Liver (tissue), 7 donors: ENCODE measurements at regions not wholly inside any gene's neighbourhood (a gene's known extent, or its start where the extent isn't known, plus 50 kb on each side); places are given as distances from the start of the nearest gene placed in this dataset.

Experiments used
- DNase-seq: peaks from one replicate; pipeline ENCODE4 v3.0.0-alpha.2; 2017; ENCODE audit warnings: low spot score
- H3K27ac ChIP-seq, 2 donors: one replicate each; pipeline ENCODE4 v1.7.0; 2013; ENCODE audit warnings: inconsistent platforms in 2 of 2, low read length in 2 of 2, control low read depth in 1 of 2, low read depth in 1 of 2, mild to moderate bottlenecking in 1 of 2
- H3K27me3 ChIP-seq, 4 donors: one replicate each; pipeline versions ENCODE4 v1.6.1 to v1.7.0; 2013; ENCODE audit warnings: low read length in 3 of 4, inconsistent platforms in 1 of 4, mild to moderate bottlenecking in 1 of 4, moderate library complexity in 1 of 4; ENCODE audit not compliant: control insufficient read depth in 4 of 4, insufficient read depth in 4 of 4
- H3K36me3 ChIP-seq, 4 donors: one replicate each; pipeline versions ENCODE4 v1.6.1 to v1.7.0; 2013; ENCODE audit warnings: low read length in 3 of 4, mild to moderate bottlenecking in 3 of 4, low read depth in 1 of 4, moderate library complexity in 1 of 4; ENCODE audit not compliant: control insufficient read depth in 4 of 4, insufficient read depth in 3 of 4
- H3K4me1 ChIP-seq, 4 donors: one replicate each; pipeline versions ENCODE4 v1.6.1 to v1.7.0; 2013; ENCODE audit warnings: low read length in 3 of 4, mild to moderate bottlenecking in 3 of 4, moderate library complexity in 1 of 4; ENCODE audit not compliant: control insufficient read depth in 4 of 4, insufficient read depth in 4 of 4
- H3K4me3 ChIP-seq, 3 donors: one replicate each; pipeline versions ENCODE4 v1.6.1 to v1.7.0; 2013; ENCODE audit warnings: low read length in 3 of 3, control low read depth in 1 of 3, low read depth in 1 of 3, mild to moderate bottlenecking in 1 of 3
- H3K9ac ChIP-seq, 2 donors: one replicate each; pipeline ENCODE4 v1.7.0; 2013; ENCODE audit warnings: low read length in 2 of 2, mild to moderate bottlenecking in 2 of 2, moderate library complexity in 2 of 2, control low read depth in 1 of 2, low read depth in 1 of 2
- H3K9me3 ChIP-seq, 4 donors: one replicate each; pipeline versions ENCODE4 v1.6.1 to v1.7.0; 2013; ENCODE audit warnings: low read length in 3 of 4; ENCODE audit not compliant: control insufficient read depth in 4 of 4
- EGR1 ChIP-seq, 2 donors: IDR thresholded peaks; 2 replicates each; pipeline ENCODE4 v1.6.1; 2016 to 2018; ENCODE audit warnings: antibody characterized with exemption in 2 of 2, low read depth in 2 of 2
- FOXA1 ChIP-seq: IDR thresholded peaks from 2 replicates; pipeline ENCODE4 v1.6.1; 2016; ENCODE audit warnings: antibody characterized with exemption
- FOXA2 ChIP-seq: IDR thresholded peaks from 2 replicates; pipeline ENCODE4 v1.6.1; 2016; ENCODE audit warnings: antibody characterized with exemption
- GABPA ChIP-seq, 2 donors: IDR thresholded peaks in 1 of 2; conservative IDR thresholded peaks in 1 of 2; 2 replicates each; pipeline ENCODE4 v1.6.1; 2016; ENCODE audit warnings: antibody characterized with exemption in 2 of 2, mild to moderate bottlenecking in 1 of 2, moderate library complexity in 1 of 2
- HNF4A ChIP-seq, 2 donors: conservative IDR thresholded peaks; 2 replicates each; pipeline ENCODE4 v1.6.1; 2016; ENCODE audit warnings: antibody characterized with exemption in 2 of 2, mild to moderate bottlenecking in 2 of 2
- NR2F2 ChIP-seq: IDR thresholded peaks from 2 replicates; pipeline ENCODE4 v1.6.1; 2016; ENCODE audit warnings: antibody characterized with exemption
- RAD21 ChIP-seq, 2 donors: IDR thresholded peaks; 2 replicates each; pipeline ENCODE4 v1.6.1; 2016; ENCODE audit warnings: antibody characterized with exemption in 2 of 2, mild to moderate bottlenecking in 2 of 2
- TAF1 ChIP-seq: conservative IDR thresholded peaks from 2 replicates; pipeline ENCODE4 v1.6.1; 2016; ENCODE audit warnings: antibody characterized with exemption, mild to moderate bottlenecking
- YY1 ChIP-seq: IDR thresholded peaks from 2 replicates; pipeline ENCODE4 v1.6.1; 2016; ENCODE audit warnings: antibody characterized with exemption, mild to moderate bottlenecking
- TF ChIP-seq, protein P1 (sequence below): IDR thresholded peaks from 2 replicates; pipeline ENCODE4 v1.6.1; 2016; ENCODE audit warnings: antibody characterized with exemption
- TF ChIP-seq, protein P2 (sequence below): IDR thresholded peaks from 2 replicates; pipeline ENCODE4 v1.6.1; 2016; ENCODE audit warnings: antibody characterized with exemption
- TF ChIP-seq, protein P3 (sequence below): IDR thresholded peaks from 2 replicates; pipeline ENCODE4 v1.6.1; 2016; ENCODE audit warnings: antibody characterized with exemption, mild to moderate bottlenecking
- TF ChIP-seq, protein P4 (sequence below): fragments of 150-350 bp; IDR thresholded peaks from 2 replicates; pipeline ENCODE4 v1.5.1; 2017; ENCODE audit warnings: improper control_type of control experiment, low read depth, low read length; ENCODE audit not compliant: missing input control
- donor health status: healthy.
- donor health status: healthy.
- donor health status: healthy.
- donor health status: healthy.

DNA sequence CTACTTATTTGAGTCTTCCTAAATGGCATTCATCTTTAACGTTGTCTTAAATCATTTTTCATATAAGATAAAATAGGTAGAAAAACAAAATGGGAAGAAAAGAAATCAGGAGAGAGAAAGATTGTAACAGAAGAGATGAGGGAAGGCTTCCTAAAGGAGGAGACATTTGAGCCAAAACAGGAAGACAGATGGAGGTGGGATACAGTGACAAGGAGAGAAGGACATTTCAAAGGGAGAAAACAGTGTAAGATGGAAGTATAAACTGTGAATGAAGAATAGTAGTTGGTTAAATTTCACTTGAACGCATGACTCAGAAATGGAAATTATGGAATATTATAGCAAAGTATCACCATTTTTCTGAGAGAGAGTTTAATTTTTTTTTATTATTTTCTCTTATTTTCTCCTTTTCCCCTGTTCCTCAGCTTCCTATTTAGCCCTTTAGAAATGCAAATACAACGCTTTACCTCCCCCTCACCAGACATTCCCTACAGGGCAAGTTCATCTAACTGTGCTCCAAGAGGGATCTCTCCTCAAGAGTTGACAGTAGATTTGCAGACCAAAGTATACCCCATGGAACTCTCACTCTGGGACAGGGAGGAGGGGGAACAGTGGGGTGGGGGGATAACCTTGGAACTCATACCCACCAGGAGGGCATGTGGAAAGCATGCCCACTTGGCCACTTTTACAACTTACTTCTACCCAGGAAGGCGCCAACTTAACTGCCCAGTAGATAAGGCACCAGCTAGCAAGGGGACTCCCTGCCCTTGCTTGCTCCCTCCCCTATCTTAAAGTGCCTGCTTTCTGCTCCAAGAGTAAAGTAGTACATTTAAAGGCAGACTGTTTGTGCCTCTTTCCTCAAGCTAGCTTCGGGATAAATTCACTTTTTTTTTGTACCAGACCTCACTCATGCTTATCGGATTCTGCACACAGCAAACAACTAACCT, 304.7 kb upstream of the POU5F2 start (continued):
- TF ChIP-seq YY1 (no peak), HNF4A (conservative IDR thresholded peaks at IDR 0.05) (no peak), FOXA1 (no peak), FOXA2 (no peak), TAF1 (no peak), EGR1 (IDR thresholded peaks at IDR 0.05; ENCODE audit: low read depth in 2 of 2) (no peak)
- TF ChIP-seq, protein P1, sequence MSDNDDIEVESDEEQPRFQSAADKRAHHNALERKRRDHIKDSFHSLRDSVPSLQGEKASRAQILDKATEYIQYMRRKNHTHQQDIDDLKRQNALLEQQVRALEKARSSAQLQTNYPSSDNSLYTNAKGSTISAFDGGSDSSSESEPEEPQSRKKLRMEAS = no peak

DNA sequence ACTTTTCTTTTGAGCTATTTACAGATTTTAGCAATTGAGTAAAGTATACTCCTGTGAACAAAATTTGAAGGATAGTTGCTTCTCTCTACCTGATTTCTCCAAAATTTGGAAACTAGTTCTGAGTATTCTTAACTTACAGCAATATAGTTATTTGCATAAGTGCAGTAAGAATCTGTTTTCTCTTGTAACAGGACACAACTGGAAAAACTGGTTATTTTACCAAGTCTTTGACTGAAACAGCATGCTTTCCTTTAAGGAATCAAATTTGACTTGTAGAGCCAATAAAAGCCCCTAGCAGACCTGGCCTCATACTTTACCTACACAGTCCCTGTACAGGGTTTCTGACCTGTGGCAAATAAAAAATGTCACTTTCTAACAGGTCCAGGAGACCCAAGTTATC, 301.9 kb upstream of the POU5F2 start:
- Histone ChIP-seq H3K27ac (no peak overlapping the region), H3K9me3 (no peaks in the 10 kb centered on the region), H3K4me1 (peaks cover 0 to 1% (median 0%) of the 10 kb centered on the region in 4 donors), H3K36me3 (peaks cover 0 to 2% (median under 1%) of the 10 kb centered on the region in 4 donors), H3K9ac (no peak overlapping the region), H3K27me3 (no peaks in the 10 kb centered on the region), H3K4me3 (no peak overlapping the region)
- DNase-seq = no peak
- TF ChIP-seq RAD21 (IDR thresholded peaks at IDR 0.05) = no peak
- TF ChIP-seq, protein P2, sequence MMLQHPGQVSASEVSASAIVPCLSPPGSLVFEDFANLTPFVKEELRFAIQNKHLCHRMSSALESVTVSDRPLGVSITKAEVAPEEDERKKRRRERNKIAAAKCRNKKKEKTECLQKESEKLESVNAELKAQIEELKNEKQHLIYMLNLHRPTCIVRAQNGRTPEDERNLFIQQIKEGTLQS = no peak
- TF ChIP-seq TAF1 = no peak
- TF ChIP-seq, protein P3, sequence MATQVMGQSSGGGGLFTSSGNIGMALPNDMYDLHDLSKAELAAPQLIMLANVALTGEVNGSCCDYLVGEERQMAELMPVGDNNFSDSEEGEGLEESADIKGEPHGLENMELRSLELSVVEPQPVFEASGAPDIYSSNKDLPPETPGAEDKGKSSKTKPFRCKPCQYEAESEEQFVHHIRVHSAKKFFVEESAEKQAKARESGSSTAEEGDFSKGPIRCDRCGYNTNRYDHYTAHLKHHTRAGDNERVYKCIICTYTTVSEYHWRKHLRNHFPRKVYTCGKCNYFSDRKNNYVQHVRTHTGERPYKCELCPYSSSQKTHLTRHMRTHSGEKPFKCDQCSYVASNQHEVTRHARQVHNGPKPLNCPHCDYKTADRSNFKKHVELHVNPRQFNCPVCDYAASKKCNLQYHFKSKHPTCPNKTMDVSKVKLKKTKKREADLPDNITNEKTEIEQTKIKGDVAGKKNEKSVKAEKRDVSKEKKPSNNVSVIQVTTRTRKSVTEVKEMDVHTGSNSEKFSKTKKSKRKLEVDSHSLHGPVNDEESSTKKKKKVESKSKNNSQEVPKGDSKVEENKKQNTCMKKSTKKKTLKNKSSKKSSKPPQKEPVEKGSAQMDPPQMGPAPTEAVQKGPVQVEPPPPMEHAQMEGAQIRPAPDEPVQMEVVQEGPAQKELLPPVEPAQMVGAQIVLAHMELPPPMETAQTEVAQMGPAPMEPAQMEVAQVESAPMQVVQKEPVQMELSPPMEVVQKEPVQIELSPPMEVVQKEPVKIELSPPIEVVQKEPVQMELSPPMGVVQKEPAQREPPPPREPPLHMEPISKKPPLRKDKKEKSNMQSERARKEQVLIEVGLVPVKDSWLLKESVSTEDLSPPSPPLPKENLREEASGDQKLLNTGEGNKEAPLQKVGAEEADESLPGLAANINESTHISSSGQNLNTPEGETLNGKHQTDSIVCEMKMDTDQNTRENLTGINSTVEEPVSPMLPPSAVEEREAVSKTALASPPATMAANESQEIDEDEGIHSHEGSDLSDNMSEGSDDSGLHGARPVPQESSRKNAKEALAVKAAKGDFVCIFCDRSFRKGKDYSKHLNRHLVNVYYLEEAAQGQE = no peak
- TF ChIP-seq, protein P4, sequence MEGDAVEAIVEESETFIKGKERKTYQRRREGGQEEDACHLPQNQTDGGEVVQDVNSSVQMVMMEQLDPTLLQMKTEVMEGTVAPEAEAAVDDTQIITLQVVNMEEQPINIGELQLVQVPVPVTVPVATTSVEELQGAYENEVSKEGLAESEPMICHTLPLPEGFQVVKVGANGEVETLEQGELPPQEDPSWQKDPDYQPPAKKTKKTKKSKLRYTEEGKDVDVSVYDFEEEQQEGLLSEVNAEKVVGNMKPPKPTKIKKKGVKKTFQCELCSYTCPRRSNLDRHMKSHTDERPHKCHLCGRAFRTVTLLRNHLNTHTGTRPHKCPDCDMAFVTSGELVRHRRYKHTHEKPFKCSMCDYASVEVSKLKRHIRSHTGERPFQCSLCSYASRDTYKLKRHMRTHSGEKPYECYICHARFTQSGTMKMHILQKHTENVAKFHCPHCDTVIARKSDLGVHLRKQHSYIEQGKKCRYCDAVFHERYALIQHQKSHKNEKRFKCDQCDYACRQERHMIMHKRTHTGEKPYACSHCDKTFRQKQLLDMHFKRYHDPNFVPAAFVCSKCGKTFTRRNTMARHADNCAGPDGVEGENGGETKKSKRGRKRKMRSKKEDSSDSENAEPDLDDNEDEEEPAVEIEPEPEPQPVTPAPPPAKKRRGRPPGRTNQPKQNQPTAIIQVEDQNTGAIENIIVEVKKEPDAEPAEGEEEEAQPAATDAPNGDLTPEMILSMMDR = no peak
- TF ChIP-seq, protein P1 = no peak
- no peak for TF ChIP-seq NR2F2
- TF ChIP-seq GABPA (IDR thresholded peaks at IDR 0.05 in 1 of 2, conservative IDR thresholded peaks at IDR 0.05 in 1 of 2) = no peak
